GM12865 (cell line): ENCODE measurements at regions not wholly inside any gene's neighbourhood (a gene's known extent, or its start where the extent isn't known, plus 50 kb on each side); places are given as distances from the start of the nearest gene placed in this dataset.

ENCODE experiments used
- DNase-seq: peaks from one replicate; pipeline ENCODE4 v3.0.0; 2010; ENCODE audit warnings: low read depth
- H3K4me3 ChIP-seq: 2 replicates; pipeline ENCODE4 v1.5.1; 2011; ENCODE audit warnings: mild to moderate bottlenecking, low read depth, low read length, control low read depth
- CTCF ChIP-seq: IDR thresholded peaks from 2 replicates; pipeline ENCODE4 v1.5.1; 2011; ENCODE audit warnings: low read length, control low read depth, low read depth, inconsistent platforms; ENCODE audit not compliant: insufficient read depth; ENCODE audit errors: missing control alignments

- H3K4me3 ChIP-seq, result no peak overlapping the region
- no peak for DNase-seq
- no peak for TF ChIP-seq CTCF
Measured at GRCh38 chr18:77551055-77551454, 301.4 kb downstream of the GALR1 start.

- no peak overlapping the region for H3K4me3 ChIP-seq
- DNase-seq, result no peak
- no peak for TF ChIP-seq CTCF
Measured at GRCh38 chr18:77552945-77553344, 303.3 kb downstream of the GALR1 start.

GRCh38 chr18:77554061-77554460 lies 304.4 kb downstream of the GALR1 start:
- no peak overlapping the region for H3K4me3 ChIP-seq
- no peak for TF ChIP-seq CTCF
- no peak for DNase-seq

- TF ChIP-seq CTCF, result no peak
- no peak for DNase-seq
Measured at GRCh38 chr18:77557046-77557587, 307.5 kb downstream of the GALR1 start.

GRCh38 chr18:77559274-77559910 lies 309.7 kb downstream of the GALR1 start:
- H3K4me3 ChIP-seq, result no peak overlapping the region
- no peak for DNase-seq
- no peak for TF ChIP-seq CTCF

More at GRCh38 chr18:77557046-77557587, 307.5 kb downstream of the GALR1 start:
- no peak overlapping the region for H3K4me3 ChIP-seq

GRCh38 chr18:77560341-77560992 lies 310.8 kb downstream of the GALR1 start:
- DNase-seq, result peak; percentile 18
- H3K4me3 ChIP-seq, result no peak overlapping the region
- TF ChIP-seq CTCF, result no peak
